SJCRH30 (cell line): ENCODE measurements at regions not wholly inside any gene's neighbourhood (a gene's known extent, or its start where the extent isn't known, plus 50 kb on each side); places are given as distances from the start of the nearest gene placed in this dataset.
"Not testable (repeated sequence)": the region's sequence is repeated elsewhere in the genome, so short reads cannot be mapped to it uniquely, and the experiment has no call there.

Source experiments
- DNase-seq, 2 experiments: peaks; one replicate each; pipeline ENCODE4 v3.0.0-alpha.2; 2015 to 2020
- H3K27ac ChIP-seq: fragments of 250-450 bp; sonication (Bioruptor Pico); 2 replicates; pipeline ENCODE4 v1.5.1; 2020; ENCODE audit warnings: mild to moderate bottlenecking, moderate library complexity
- H3K27me3 ChIP-seq: fragments of 250-450 bp; sonication (Bioruptor Pico); 2 replicates; pipeline ENCODE4 v1.5.1; 2020; ENCODE audit warnings: mild to moderate bottlenecking, moderate library complexity
- H3K36me3 ChIP-seq: fragments of 250-450 bp; sonication (Bioruptor Pico); 2 replicates; pipeline ENCODE4 v1.5.1; 2020; ENCODE audit warnings: mild to moderate bottlenecking, moderate library complexity
- H3K4me1 ChIP-seq: fragments of 250-450 bp; sonication (Bioruptor Pico); 2 replicates; pipeline ENCODE4 v1.5.1; 2020; ENCODE audit warnings: mild to moderate bottlenecking, moderate library complexity
- H3K4me3 ChIP-seq: fragments of 250-450 bp; sonication (Bioruptor Pico); 2 replicates; pipeline ENCODE4 v1.5.1; 2020; ENCODE audit warnings: mild to moderate bottlenecking, moderate library complexity
- H3K9me3 ChIP-seq: fragments of 250-450 bp; sonication (Bioruptor Pico); replicated peaks from 2 replicates; pipeline ENCODE4 v1.5.1; 2020; ENCODE audit warnings: mild to moderate bottlenecking, moderate library complexity

DNA sequence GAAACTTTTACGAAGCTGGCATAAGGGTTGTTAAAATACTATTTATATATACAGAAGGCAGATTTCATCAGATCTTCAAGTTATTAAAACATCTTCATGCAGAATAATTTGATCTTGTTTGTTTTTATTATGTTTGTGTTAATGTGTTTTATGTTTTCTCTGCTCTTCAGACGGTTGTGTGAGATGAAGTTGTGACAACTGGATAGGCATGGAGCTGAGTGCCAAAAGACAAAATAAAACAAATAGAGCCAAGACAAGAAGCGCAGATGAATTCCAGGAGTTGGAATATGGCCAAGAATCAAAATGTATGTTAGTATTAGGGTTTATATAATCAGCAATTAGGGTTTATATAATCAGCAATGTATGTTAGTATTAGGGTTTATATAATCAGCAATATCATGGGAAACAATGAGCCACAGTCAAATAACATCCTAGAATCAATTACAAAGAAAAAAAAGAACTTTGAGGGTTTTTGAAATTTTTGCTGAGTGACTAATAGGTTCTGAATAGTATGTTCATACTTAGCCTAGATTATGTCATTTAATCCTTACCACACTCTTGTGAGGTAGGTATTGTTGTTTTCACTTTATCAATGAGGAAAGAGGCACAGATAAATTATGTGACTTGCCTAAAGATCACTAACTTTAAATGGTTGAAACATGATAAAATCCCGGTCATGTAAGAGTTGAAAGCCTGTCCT is 488.0 kb upstream of the STEAP1 start:
- no peak for DNase-seq
- H3K9me3 ChIP-seq = 0 out of 2 replicates have a peak, but pooled peaks cover 3% of the 10 kb centered on the region
- H3K4me1 ChIP-seq = 0 out of 2 replicates have a peak, but pooled peaks cover 2% of the 10 kb centered on the region
- no peak overlapping the region for H3K27ac ChIP-seq
- no peaks in the 10 kb centered on the region for H3K36me3 ChIP-seq
- H3K27me3 ChIP-seq = no peaks in the 10 kb centered on the region
- H3K4me3 ChIP-seq = no peak overlapping the region

DNA sequence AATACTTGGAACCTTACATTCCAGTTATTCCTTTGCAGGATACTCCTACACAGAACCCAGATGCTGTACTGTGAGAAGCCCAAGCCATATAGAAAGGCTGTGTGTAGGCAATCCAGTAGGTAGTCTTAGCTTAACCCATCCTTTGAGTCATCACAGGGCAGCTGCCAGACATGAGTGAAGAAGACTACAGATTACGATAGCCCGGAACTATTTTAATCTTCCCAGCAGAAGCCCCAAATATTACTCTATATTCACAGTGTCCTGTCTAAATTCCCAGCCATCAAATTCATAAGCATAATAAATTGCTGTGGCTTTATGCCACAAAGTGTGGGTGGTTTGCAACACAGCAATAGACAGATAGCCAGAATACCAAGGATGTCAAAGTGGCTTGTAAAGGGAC is 474.1 kb upstream of the STEAP1 start:
- peak; percentile 30 to 42 for DNase-seq
- H3K4me3 ChIP-seq = no peak overlapping the region
- 0 out of 2 replicates have a peak, but pooled peaks cover 4% of the 10 kb centered on the region for H3K9me3 ChIP-seq
- H3K36me3 ChIP-seq = no peaks in the 10 kb centered on the region
- peaks cover 4% of the 10 kb centered on the region; the same call in 1 of the 2 replicates for H3K4me1 ChIP-seq
- H3K27ac ChIP-seq = peak overlapping the region; percentile 19; the same call in 1 of the 2 replicates
- no peaks in the 10 kb centered on the region for H3K27me3 ChIP-seq

DNA sequence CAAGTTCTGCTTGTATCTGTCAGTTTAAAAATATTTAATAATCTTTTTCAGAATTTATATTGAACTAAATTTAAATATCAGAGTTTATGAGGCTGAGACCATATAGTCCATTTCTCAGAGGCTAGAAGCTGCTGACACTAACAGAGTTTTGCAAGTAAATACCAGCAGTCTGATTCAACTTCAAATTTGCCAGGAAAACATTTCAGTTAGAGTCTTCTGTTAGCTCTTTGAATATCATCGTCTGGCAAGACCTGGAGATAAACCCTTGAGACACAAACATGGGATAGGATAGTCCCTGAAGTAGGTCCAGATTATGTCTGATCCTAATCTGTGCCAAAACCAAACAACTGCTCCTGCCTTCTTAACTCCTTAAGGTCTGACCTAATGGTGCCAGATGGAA is 472.8 kb upstream of the STEAP1 start:
- Histone ChIP-seq H3K9me3 (0 out of 2 replicates have a peak, but pooled peaks cover 4% of the 10 kb centered on the region), H3K36me3 (no peaks in the 10 kb centered on the region), H3K4me1 (peaks cover 4% of the 10 kb centered on the region; the same call in 1 of the 2 replicates), H3K27me3 (no peaks in the 10 kb centered on the region), H3K27ac (no peak overlapping the region), H3K4me3 (no peak overlapping the region)
- no peak for DNase-seq

DNA sequence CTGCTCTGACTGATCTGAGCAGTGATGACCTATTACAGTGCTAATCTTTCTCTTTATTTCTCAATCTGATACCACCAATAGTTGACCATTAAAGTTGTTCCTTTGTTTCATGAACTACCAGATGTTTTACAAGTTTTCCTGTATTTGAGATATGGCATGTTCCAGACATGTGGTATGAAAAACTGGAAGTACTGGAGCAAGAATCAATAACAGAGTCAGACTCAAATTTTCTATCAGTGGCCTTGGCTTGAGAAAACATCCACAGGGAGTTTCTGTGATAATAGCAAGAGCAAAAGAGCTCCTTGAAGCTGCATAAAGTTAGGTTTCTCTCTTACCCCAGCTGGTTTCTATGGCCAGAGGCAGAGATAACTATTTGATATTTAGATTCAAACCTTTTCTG is 469.0 kb upstream of the STEAP1 start:
- H3K9me3 ChIP-seq = no peaks in the 10 kb centered on the region
- peaks cover 8% of the 10 kb centered on the region; the same call in 1 of the 2 replicates for H3K4me1 ChIP-seq
- no peaks in the 10 kb centered on the region for H3K27me3 ChIP-seq
- no peak overlapping the region for H3K4me3 ChIP-seq
- no peak for DNase-seq
- no peak overlapping the region for H3K27ac ChIP-seq
- H3K36me3 ChIP-seq = no peaks in the 10 kb centered on the region

DNA sequence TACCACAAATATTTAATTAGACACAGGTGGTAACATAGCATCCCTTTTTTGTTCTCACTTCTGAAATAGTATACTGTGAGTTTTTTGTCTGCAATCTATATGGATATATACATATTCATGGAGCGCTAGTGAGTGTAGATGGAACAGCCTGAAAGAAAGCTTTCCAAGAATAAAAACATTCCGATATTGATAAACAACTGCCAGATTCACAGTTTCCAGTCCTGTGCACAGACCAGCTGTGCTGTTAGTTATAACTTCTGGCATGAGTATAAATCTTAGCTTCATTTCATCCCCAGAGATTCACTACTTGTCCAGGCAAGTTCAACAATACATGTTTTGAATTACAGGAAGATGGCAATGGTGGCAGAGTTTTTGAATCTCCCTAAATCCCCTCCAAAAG is 467.1 kb upstream of the STEAP1 start:
- H3K9me3 ChIP-seq = no peaks in the 10 kb centered on the region
- 0 out of 2 replicates have a peak, but pooled peaks cover 5% of the 10 kb centered on the region for H3K4me1 ChIP-seq
- H3K4me3 ChIP-seq = no peak overlapping the region
- H3K27ac ChIP-seq = no peak overlapping the region
- H3K27me3 ChIP-seq = no peaks in the 10 kb centered on the region
- H3K36me3 ChIP-seq = no peaks in the 10 kb centered on the region
- DNase-seq = peak in 1 of 2 experiments; percentile 24

DNA sequence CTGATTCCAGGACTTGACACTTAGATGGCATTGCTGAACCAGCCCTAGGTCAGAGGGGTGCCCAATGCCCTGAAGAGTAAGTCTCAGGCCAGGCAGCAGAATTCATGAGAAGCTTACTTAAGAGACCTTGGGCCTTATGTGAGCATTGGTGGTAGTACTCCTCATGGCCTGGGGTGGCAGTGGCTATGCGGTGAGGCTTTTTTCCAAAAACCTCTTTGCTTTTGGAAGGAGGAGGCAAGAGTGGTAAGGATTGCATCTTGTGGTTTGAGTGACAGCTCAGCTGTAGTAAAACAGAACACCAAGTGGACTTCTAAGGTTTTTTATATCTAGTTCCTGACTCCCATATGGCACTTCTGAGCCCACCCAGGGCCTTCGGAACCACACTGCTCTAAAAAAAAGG is 459.0 kb upstream of the STEAP1 start:
- no peaks in the 10 kb centered on the region for H3K9me3 ChIP-seq
- no peak overlapping the region for H3K27ac ChIP-seq
- no peak for DNase-seq
- no peaks in the 10 kb centered on the region for H3K27me3 ChIP-seq
- no peak overlapping the region for H3K4me3 ChIP-seq
- H3K4me1 ChIP-seq = no peaks in the 10 kb centered on the region
- no peaks in the 10 kb centered on the region for H3K36me3 ChIP-seq

DNA sequence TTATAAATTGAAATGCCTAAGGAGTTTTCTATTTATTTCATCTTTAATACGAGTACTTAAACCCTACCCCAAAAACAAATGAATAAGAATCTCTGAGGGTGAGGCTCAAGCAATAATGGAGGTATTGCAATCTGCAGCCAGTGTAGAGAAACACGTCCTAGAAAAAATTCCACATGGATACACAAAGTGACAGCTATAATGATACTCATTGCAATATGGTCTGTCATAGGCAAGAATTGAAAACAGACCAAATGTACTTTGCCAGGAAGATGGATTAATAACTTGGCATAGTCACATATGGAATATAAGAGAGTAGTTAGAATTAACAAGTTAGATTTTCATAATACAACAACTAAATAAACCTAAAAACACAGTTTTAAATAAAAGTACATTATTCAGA is 440.1 kb upstream of the STEAP1 start:
- H3K27ac ChIP-seq = no peak overlapping the region
- H3K4me3 ChIP-seq = no peak overlapping the region
- no peaks in the 10 kb centered on the region for H3K4me1 ChIP-seq
- DNase-seq = no peak
- no peaks in the 10 kb centered on the region for H3K9me3 ChIP-seq
- H3K27me3 ChIP-seq = no peaks in the 10 kb centered on the region
- H3K36me3 ChIP-seq = no peaks in the 10 kb centered on the region

DNA sequence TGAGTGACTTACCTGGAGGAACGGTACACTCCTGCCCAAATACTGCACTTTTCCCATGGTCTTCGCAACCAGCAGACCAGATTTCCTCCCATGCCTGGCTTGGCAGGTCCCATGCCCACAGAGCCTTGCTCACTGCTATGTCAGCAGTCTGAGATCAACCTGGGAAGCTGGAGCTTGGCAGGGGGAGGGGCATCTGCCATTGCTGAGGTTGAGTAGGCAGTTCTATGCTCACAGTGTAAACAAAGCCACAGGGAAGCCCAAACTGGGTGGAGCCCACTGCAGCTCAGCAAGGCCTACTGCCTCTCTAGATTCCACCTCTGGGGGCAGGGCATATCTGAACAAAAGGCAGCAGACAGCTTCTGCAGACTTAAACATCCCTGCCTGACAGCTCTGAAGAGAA is 435.3 kb upstream of the STEAP1 start:
- not testable (repeated sequence) for DNase-seq, H3K27ac ChIP-seq, H3K27me3 ChIP-seq, H3K9me3 ChIP-seq, H3K4me3 ChIP-seq, H3K36me3 ChIP-seq, H3K4me1 ChIP-seq

DNA sequence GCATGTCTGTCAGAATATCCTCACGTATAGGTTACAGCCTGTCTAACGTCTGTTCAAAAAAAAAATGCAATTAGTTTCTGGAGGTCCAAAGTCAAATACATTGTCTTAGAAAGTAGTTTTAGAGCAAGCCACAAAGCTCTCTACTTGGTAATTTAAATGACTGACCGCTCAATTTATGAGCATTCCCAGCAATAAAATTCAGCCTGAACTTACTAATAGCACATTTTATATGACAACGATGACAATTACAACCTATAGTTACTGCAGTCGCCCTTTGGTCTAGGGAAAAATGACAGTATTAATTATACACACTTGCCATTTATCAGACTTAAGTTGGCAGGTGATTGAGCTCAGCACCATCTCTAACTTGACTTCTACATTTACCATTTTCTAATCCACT is 425.8 kb upstream of the STEAP1 start:
- H3K36me3 ChIP-seq = no peaks in the 10 kb centered on the region
- no peak for DNase-seq
- no peaks in the 10 kb centered on the region for H3K9me3 ChIP-seq
- H3K27me3 ChIP-seq = 0 out of 2 replicates have a peak, but pooled peaks cover 3% of the 10 kb centered on the region
- H3K4me3 ChIP-seq = no peak overlapping the region
- H3K27ac ChIP-seq = no peak overlapping the region
- no peaks in the 10 kb centered on the region for H3K4me1 ChIP-seq

DNA sequence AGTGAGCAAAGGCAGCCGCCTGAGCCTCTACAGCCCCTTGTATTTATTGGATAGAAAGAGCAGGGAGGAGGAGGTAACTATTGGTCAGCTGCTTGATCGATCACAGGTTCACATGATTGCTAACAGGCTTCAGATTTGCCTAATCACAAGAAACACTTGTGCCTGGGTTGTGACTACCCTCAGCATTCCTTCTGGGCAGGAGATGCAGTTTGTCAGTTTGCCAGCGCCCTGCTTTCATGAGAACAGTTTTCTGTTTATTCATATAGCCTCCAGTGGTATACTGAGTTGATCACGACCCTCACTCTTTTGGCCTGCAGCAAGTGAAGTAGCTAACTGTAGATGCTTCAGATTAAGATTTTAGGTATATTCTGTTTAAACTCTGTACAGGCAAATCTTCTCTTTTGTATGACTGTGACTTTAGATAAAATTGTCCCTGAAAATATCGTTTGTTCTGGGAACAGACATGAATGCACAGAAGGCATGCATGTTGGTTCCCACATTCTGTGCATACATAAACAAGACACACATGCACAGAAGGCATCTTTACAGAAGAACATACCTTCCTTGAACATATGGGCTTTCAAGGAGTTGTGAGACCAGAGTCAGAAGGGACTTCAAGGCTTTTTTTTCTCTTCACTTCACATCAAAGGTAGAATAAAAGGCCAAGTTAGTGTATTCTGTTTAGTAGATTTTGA is 422.4 kb upstream of the STEAP1 start:
- H3K4me1 ChIP-seq = no peaks in the 10 kb centered on the region
- no peaks in the 10 kb centered on the region for H3K9me3 ChIP-seq
- 0 out of 2 replicates have a peak, but pooled peaks cover 3% of the 10 kb centered on the region for H3K27me3 ChIP-seq
- no peak overlapping the region for H3K27ac ChIP-seq
- no peak for DNase-seq
- H3K4me3 ChIP-seq = no peak overlapping the region
- no peaks in the 10 kb centered on the region for H3K36me3 ChIP-seq

DNA sequence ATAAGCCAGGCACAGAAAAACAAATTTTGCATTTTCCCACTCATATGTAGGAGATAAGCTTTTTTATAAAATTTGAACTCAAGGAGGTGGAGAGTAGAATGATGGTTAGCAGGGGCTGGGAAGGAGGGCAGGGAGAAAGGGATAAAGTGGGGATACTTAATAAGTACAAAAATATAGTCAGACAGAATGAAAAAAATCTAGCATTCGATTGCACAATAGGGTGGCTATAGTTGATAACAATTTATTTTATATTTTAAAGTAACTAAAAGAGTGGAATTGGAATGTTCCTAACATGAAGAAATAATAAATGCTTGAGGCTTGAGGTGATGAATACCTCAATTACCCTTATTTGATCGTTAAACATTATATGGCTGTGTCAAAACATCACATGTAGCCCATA is 415.7 kb upstream of the STEAP1 start:
- no peaks in the 10 kb centered on the region for H3K9me3 ChIP-seq
- no peaks in the 10 kb centered on the region for H3K36me3 ChIP-seq
- no peak overlapping the region for H3K4me3 ChIP-seq
- H3K27me3 ChIP-seq = peaks cover 4% of the 10 kb centered on the region; the same call in 1 of the 2 replicates
- H3K27ac ChIP-seq = no peak overlapping the region
- DNase-seq = no peak
- no peaks in the 10 kb centered on the region for H3K4me1 ChIP-seq

DNA sequence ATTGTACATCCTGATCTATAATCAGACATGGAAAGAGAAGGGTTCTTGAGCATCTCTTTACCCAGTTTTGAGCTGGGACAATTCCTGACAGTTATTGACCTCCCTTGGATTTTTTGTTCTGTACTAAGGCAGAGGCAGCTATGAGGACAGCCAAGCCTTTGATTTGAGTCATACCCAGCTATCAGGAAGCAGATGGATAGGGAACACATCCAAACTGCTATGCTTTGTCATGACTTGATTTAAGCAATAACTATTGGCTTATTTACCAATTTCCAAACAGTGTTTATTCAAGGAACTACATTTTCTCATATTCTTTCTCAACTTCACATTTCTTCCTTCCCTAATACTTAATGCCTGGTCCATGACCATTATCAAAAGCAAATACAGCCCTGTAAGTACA is 396.4 kb upstream of the STEAP1 start:
- no peaks in the 10 kb centered on the region for H3K27me3 ChIP-seq
- no peak for DNase-seq
- no peak overlapping the region for H3K4me3 ChIP-seq
- H3K4me1 ChIP-seq = no peaks in the 10 kb centered on the region
- H3K9me3 ChIP-seq = no peaks in the 10 kb centered on the region
- H3K36me3 ChIP-seq = no peaks in the 10 kb centered on the region
- H3K27ac ChIP-seq = no peak overlapping the region

DNA sequence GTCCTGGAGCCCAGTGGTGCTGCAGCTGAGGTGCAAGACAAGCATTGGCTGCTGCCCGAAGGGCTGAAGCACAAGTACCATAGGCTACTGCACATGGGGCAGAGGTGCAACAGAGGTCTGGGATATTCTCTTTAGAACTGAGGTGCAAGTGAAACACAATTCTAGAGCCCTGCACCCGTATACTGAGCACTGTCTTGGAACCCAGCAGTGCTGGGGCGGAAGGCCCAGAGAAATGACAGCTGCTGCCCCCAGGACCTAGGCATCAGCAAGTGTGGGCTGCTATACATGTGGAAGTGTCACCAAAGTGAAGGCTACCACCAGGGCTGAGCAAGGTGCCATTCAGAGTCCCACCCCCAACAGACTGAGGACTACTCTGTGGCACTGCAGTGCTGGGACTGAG is 393.6 kb upstream of the STEAP1 start:
- Histone ChIP-seq H3K4me3 (no peak overlapping the region), H3K27me3 (no peaks in the 10 kb centered on the region), H3K4me1 (no peaks in the 10 kb centered on the region), H3K36me3 (no peaks in the 10 kb centered on the region), H3K9me3 (no peaks in the 10 kb centered on the region), H3K27ac (no peak overlapping the region)
- DNase-seq = no peak

DNA sequence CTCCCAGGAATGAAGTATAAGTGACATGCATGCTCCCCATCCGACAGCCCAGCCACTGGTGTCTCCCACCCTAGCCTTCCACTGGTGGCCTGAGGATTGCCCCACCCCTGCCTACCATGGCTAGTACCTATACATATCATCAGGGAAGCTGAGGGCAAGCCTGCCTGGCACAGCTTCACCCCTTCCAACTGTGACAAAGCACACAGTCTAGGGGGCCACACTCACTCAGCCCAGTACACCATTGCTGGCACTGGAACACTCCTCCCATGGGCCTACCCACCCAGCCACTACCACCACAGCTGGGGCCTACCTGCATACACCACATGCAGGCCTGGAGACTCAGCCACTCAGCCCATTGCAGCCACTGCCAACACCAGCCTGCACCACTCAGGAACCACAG is 393.1 kb upstream of the STEAP1 start:
- no peaks in the 10 kb centered on the region for H3K4me1 ChIP-seq
- no peak for DNase-seq
- H3K27me3 ChIP-seq = no peaks in the 10 kb centered on the region
- no peak overlapping the region for H3K27ac ChIP-seq
- no peaks in the 10 kb centered on the region for H3K9me3 ChIP-seq
- no peak overlapping the region for H3K4me3 ChIP-seq
- H3K36me3 ChIP-seq = no peaks in the 10 kb centered on the region

DNA sequence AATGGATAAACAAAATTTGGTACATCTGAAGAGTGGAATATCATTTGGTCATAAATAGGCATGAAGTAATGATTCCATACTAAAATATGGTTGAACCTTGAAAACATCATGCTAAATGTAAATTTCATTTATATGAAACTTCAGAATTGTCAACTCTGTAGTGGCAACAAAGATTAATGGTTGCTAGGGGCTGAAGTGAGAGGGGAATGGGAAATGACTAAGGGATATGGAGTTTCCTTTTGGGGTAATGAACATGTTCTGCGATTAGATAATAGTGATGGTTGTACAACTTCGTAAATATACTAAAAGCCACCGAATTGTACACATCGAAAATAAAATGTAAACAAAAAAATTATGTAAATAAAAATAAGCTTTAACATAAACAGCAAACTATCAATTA is 384.1 kb upstream of the STEAP1 start:
- H3K27ac ChIP-seq = no peak overlapping the region
- H3K27me3 ChIP-seq = peaks cover 5% of the 10 kb centered on the region; the same call in 1 of the 2 replicates
- no peaks in the 10 kb centered on the region for H3K4me1 ChIP-seq
- no peaks in the 10 kb centered on the region for H3K9me3 ChIP-seq
- no peak for DNase-seq
- no peaks in the 10 kb centered on the region for H3K36me3 ChIP-seq
- no peak overlapping the region for H3K4me3 ChIP-seq
